ENCODE measurements at regions not wholly inside any gene's neighbourhood (a gene's known extent, or its start where the extent isn't known, plus 50 kb on each side); places are given as distances from the start of the nearest gene placed in this dataset.

- H3K4me1 Mint-ChIP-seq, result peaks cover 2% of the 10 kb centered on the region
- Histone ChIP-seq H3K4me1 (ENCODE audit: control insufficient read depth, insufficient read depth, low read length) (no peaks in the 10 kb centered on the region), H3K9me3 (ENCODE audit: control insufficient read depth, low read length) (no peaks in the 10 kb centered on the region), H3K27ac (ENCODE audit: low read depth, low read length) (no peak overlapping the region), H3K4me3 (ENCODE audit: low read length) (no peak overlapping the region), H3K9ac (ENCODE audit: extremely low read depth, low read length, poor library complexity, severe bottlenecking) (no peak overlapping the region), H3K27me3 (ENCODE audit: control insufficient read depth, insufficient read depth, low read length, poor library complexity, severe bottlenecking) (no peaks in the 10 kb centered on the region), H3K36me3 (ENCODE audit: control insufficient read depth, insufficient read depth, low read length) (no peaks in the 10 kb centered on the region)
- no peaks in the 10 kb centered on the region for H3K36me3 Mint-ChIP-seq (ENCODE audit: low read depth)
- TF ChIP-seq CTCF (conservative IDR thresholded peaks at IDR 0.05), result no peak
- no peak for DNase-seq
- peaks cover 3% of the 10 kb centered on the region for H3K27me3 Mint-ChIP-seq (ENCODE audit: insufficient read depth)
- no peaks in the 10 kb centered on the region for H3K9me3 Mint-ChIP-seq
- WGBS, 2 experiments (ENCODE audit: insufficient coverage in 1 of 2, insufficient read length in 1 of 2), result 100% methylated on average over 3 of the region's 3 CpGs; no CpG with 5 or more reads in 1 of the 2 experiments
- no peak overlapping the region for H3K27ac Mint-ChIP-seq
- no peak overlapping the region for H3K4me3 Mint-ChIP-seq
Measured at GRCh38 chr12:68501226-68501625, 109.5 kb upstream of the RAP1B start.

- H3K9me3 ChIP-seq (ENCODE audit: control insufficient read depth, low read length), result no peaks in the 10 kb centered on the region
- no peak for TF ChIP-seq CTCF (conservative IDR thresholded peaks at IDR 0.05)
- no peaks in the 10 kb centered on the region for H3K4me1 ChIP-seq (ENCODE audit: control insufficient read depth, insufficient read depth, low read length)
- Mint-ChIP-seq H3K4me3 (no peak overlapping the region), H3K9me3 (no peaks in the 10 kb centered on the region), H3K36me3 (ENCODE audit: low read depth) (no peaks in the 10 kb centered on the region), H3K4me1 (peaks cover 1% of the 10 kb centered on the region), H3K27me3 (ENCODE audit: insufficient read depth) (no peaks in the 10 kb centered on the region), H3K27ac (no peak overlapping the region)
- H3K9ac ChIP-seq (ENCODE audit: extremely low read depth, low read length, poor library complexity, severe bottlenecking), result no peak overlapping the region
- 80% methylated on average over 1 of the region's 1 CpG; no CpG with 5 or more reads in 1 of the 2 experiments for WGBS, 2 experiments (ENCODE audit: insufficient coverage in 1 of 2, insufficient read length in 1 of 2)
- H3K27me3 ChIP-seq (ENCODE audit: control insufficient read depth, insufficient read depth, low read length, poor library complexity, severe bottlenecking), result no peaks in the 10 kb centered on the region
- no peak overlapping the region for H3K27ac ChIP-seq (ENCODE audit: low read depth, low read length)
- H3K36me3 ChIP-seq (ENCODE audit: control insufficient read depth, insufficient read depth, low read length), result no peaks in the 10 kb centered on the region
- no peak for DNase-seq
- H3K4me3 ChIP-seq (ENCODE audit: low read length), result no peak overlapping the region
Measured at GRCh38 chr12:68505970-68506369, 104.7 kb upstream of the RAP1B start.

- Histone ChIP-seq H3K4me3 (ENCODE audit: low read length) (no peak overlapping the region), H3K4me1 (ENCODE audit: control insufficient read depth, insufficient read depth, low read length) (no peaks in the 10 kb centered on the region), H3K27me3 (ENCODE audit: control insufficient read depth, insufficient read depth, low read length, poor library complexity, severe bottlenecking) (no peaks in the 10 kb centered on the region), H3K27ac (ENCODE audit: low read depth, low read length) (no peak overlapping the region), H3K9ac (ENCODE audit: extremely low read depth, low read length, poor library complexity, severe bottlenecking) (no peak overlapping the region), H3K9me3 (ENCODE audit: control insufficient read depth, low read length) (no peaks in the 10 kb centered on the region), H3K36me3 (ENCODE audit: control insufficient read depth, insufficient read depth, low read length) (no peaks in the 10 kb centered on the region)
- Mint-ChIP-seq H3K27me3 (ENCODE audit: insufficient read depth) (no peaks in the 10 kb centered on the region), H3K4me1 (no peaks in the 10 kb centered on the region), H3K4me3 (no peak overlapping the region), H3K36me3 (ENCODE audit: low read depth) (no peaks in the 10 kb centered on the region), H3K9me3 (no peaks in the 10 kb centered on the region), H3K27ac (no peak overlapping the region)
- TF ChIP-seq CTCF (conservative IDR thresholded peaks at IDR 0.05), result no peak
- DNase-seq, result no peak
- 69 to 70% methylated on average over 2 to 4 of the region's 4 CpGs for WGBS, 2 experiments (ENCODE audit: insufficient coverage in 1 of 2, insufficient read length in 1 of 2)
Measured at GRCh38 chr12:68506619-68507018, 104.1 kb upstream of the RAP1B start.
